Endodermal cell (in vitro differentiated cells): ENCODE measurements at regions not wholly inside any gene's neighbourhood (a gene's known extent, or its start where the extent isn't known, plus 50 kb on each side); places are given as distances from the start of the nearest gene placed in this dataset.

ENCODE experiments used
- DNase-seq: peaks from one replicate; pipeline ENCODE4 v3.0.0-alpha.2; 2017
- H3K27ac ChIP-seq: 2 replicates; pipeline ENCODE4 v1.5.1; 2013; ENCODE audit warnings: mild to moderate bottlenecking, low read depth, low read length, moderate library complexity
- H3K27me3 ChIP-seq: 2 replicates; pipeline ENCODE4 v1.6.1; 2013; ENCODE audit warnings: mild to moderate bottlenecking, low read length, moderate library complexity; ENCODE audit not compliant: insufficient read depth, control insufficient read depth, poor library complexity, severe bottlenecking
- H3K36me3 ChIP-seq: 2 replicates; pipeline ENCODE4 v1.7.0; 2013; ENCODE audit warnings: mild to moderate bottlenecking, low read length, moderate library complexity; ENCODE audit not compliant: control insufficient read depth, insufficient read depth
- H3K4me1 ChIP-seq: one replicate; pipeline ENCODE4 v1.7.0; 2013; ENCODE audit warnings: low read length; ENCODE audit not compliant: control insufficient read depth, insufficient read depth
- H3K4me3 ChIP-seq: 2 replicates; pipeline ENCODE4 v1.5.1; 2013; ENCODE audit warnings: mild to moderate bottlenecking, low read length, moderate library complexity
- H3K9ac ChIP-seq: 2 replicates; pipeline ENCODE4 v1.6.1; 2013; ENCODE audit warnings: mild to moderate bottlenecking, low read length, moderate library complexity; ENCODE audit not compliant: poor library complexity, severe bottlenecking; ENCODE audit errors: extremely low read depth
- H3K9me3 ChIP-seq: 2 replicates; pipeline ENCODE4 v1.6.1; 2013; ENCODE audit warnings: mild to moderate bottlenecking, low read length, moderate library complexity; ENCODE audit not compliant: control insufficient read depth
- H3K27ac Mint-ChIP-seq: 2 replicates; pipeline ENCODE4 v1.8.0; 2020; ENCODE audit warnings: mixed read lengths
- H3K27me3 Mint-ChIP-seq: 2 replicates; pipeline ENCODE4 v1.8.0; 2021; ENCODE audit warnings: mild to moderate bottlenecking, mixed read lengths; ENCODE audit not compliant: insufficient read depth
- H3K36me3 Mint-ChIP-seq: 2 replicates; pipeline ENCODE4 v1.8.0; 2020; ENCODE audit warnings: low read depth, mixed read lengths
- H3K4me1 Mint-ChIP-seq: 2 replicates; pipeline ENCODE4 v1.8.0; 2020; ENCODE audit warnings: mixed read lengths
- H3K4me3 Mint-ChIP-seq: 2 replicates; pipeline ENCODE4 v1.8.0; 2020; ENCODE audit warnings: mild to moderate bottlenecking, moderate library complexity, mixed read lengths
- H3K9me3 Mint-ChIP-seq: 2 replicates; pipeline ENCODE4 v1.8.0; 2020; ENCODE audit warnings: mild to moderate bottlenecking, mixed read lengths
- WGBS, 2 experiments: methylation state at CpG; one replicate each; pipeline versions ENCODE4 v1.1.5 to v1.1.7; 2013; ENCODE audit warnings: missing lambda C conversion rate in 2 of 2, mixed read lengths in 1 of 2; ENCODE audit not compliant: insufficient coverage in 1 of 2, insufficient read length in 1 of 2; 5-methylcytosine and 5-hydroxymethylcytosine counted together
- TF ChIP-seq, protein P1 (sequence below): fragments of 200-600 bp; sonication (generic); conservative IDR thresholded peaks from 2 replicates; pipeline ENCODE4 v1.5.0; 2021; ENCODE audit warnings: antibody characterized with exemption, mild to moderate bottlenecking

DNA sequence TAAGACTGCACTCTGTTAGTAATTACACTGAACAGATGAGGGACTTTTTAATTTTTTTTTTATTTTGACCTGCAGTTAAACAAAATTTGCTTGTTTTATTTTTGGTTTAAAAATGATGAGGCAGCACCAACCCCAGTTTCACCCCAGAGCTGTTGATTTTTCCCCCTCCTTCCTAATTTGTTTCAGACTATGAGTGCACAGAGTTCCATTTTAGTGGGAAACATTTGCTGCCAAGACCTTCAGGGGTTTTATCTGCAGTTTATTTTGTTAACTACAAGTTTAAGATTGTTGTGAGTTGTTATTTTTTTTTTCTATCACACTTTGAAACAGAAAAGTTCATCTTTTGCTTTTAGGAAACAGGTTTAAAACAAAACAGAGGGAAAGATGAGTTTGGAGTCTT, 455.9 kb upstream of the NR2F2 start:
- no peaks in the 10 kb centered on the region for H3K36me3 ChIP-seq
- no peak overlapping the region for H3K4me3 Mint-ChIP-seq
- peak overlapping the region; percentile 59 for H3K27ac ChIP-seq
- H3K27ac Mint-ChIP-seq: no peak overlapping the region
- no peaks in the 10 kb centered on the region for H3K36me3 Mint-ChIP-seq
- H3K27me3 ChIP-seq: no peaks in the 10 kb centered on the region
- no peak overlapping the region for H3K9ac ChIP-seq
- TF ChIP-seq, protein P1, sequence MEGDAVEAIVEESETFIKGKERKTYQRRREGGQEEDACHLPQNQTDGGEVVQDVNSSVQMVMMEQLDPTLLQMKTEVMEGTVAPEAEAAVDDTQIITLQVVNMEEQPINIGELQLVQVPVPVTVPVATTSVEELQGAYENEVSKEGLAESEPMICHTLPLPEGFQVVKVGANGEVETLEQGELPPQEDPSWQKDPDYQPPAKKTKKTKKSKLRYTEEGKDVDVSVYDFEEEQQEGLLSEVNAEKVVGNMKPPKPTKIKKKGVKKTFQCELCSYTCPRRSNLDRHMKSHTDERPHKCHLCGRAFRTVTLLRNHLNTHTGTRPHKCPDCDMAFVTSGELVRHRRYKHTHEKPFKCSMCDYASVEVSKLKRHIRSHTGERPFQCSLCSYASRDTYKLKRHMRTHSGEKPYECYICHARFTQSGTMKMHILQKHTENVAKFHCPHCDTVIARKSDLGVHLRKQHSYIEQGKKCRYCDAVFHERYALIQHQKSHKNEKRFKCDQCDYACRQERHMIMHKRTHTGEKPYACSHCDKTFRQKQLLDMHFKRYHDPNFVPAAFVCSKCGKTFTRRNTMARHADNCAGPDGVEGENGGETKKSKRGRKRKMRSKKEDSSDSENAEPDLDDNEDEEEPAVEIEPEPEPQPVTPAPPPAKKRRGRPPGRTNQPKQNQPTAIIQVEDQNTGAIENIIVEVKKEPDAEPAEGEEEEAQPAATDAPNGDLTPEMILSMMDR: no peak
- H3K4me1 Mint-ChIP-seq: no peaks in the 10 kb centered on the region
- no peaks in the 10 kb centered on the region for H3K4me1 ChIP-seq
- no peak for DNase-seq
- H3K9me3 ChIP-seq: no peaks in the 10 kb centered on the region
- H3K27me3 Mint-ChIP-seq: no peaks in the 10 kb centered on the region
- H3K4me3 ChIP-seq: no peak overlapping the region
- no peaks in the 10 kb centered on the region for H3K9me3 Mint-ChIP-seq

DNA sequence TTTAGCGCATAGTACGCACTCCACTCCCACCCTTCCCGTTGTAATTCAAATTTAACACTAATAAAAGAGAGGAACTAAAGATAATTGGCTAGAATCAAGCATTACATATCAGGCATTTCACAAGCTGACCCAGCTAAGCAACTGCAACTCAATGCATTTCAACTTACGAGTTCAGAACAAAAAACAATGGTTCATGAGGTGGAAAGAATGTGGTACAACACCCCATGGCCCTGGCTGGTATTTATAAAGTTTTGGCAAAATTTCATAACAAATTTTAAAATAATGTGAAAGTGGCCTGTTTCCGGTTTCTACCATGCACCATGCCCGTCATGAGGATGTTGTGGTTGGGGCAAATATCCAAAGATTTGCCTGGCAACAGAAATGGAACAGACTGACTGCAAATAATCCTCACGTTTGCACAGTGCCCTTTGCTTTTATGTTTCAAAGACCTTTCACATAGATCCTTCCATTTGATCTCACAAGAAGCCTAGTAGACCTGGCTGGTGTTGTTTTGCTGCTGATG, 455.3 kb upstream of the NR2F2 start:
- no peak for DNase-seq
- Mint-ChIP-seq H3K27me3 (no peaks in the 10 kb centered on the region), H3K27ac (no peak overlapping the region), H3K9me3 (no peaks in the 10 kb centered on the region), H3K36me3 (no peaks in the 10 kb centered on the region), H3K4me3 (no peak overlapping the region), H3K4me1 (no peaks in the 10 kb centered on the region)
- TF ChIP-seq, protein P1: no peak
- H3K9ac ChIP-seq: no peak overlapping the region
- H3K4me3 ChIP-seq: no peak overlapping the region
- H3K36me3 ChIP-seq: no peaks in the 10 kb centered on the region
- WGBS, 2 experiments: 87 to 90% methylated on average over 3 to 7 of the region's 7 CpGs
- peak overlapping the region; percentile 59 for H3K27ac ChIP-seq
- H3K27me3 ChIP-seq: no peaks in the 10 kb centered on the region
- H3K9me3 ChIP-seq: no peaks in the 10 kb centered on the region
- no peaks in the 10 kb centered on the region for H3K4me1 ChIP-seq

DNA sequence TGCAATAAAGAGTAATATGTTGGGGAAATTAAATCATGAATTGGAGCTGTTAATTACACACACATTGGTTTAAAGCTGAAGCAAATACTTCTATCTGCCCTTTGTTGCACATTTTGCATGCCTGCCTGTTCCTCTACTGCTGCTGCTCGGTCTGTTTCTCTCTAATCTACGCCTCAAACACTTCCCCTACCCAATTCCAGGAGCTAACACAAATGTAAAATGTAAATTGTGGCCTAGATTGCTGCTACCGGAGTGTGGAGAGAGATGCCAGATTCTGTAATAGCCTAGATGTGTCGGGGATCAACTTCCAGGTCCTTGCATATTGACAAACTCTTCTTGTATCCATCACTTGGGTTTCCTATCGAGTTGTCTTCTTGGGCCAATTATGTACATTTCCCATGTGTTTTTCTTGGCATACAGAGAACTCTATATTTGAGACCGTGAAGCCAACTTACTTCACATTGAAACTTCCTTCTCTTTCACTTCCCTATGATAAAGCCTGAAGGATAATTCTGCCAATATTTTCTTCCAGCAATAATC, 450.4 kb upstream of the NR2F2 start:
- no peak overlapping the region for H3K27ac Mint-ChIP-seq
- no peaks in the 10 kb centered on the region for H3K9me3 Mint-ChIP-seq
- Histone ChIP-seq H3K36me3 (no peaks in the 10 kb centered on the region), H3K9me3 (no peaks in the 10 kb centered on the region), H3K9ac (no peak overlapping the region), H3K4me3 (no peak overlapping the region), H3K27me3 (no peaks in the 10 kb centered on the region), H3K4me1 (no peaks in the 10 kb centered on the region), H3K27ac (no peak overlapping the region)
- H3K36me3 Mint-ChIP-seq: no peaks in the 10 kb centered on the region
- no peaks in the 10 kb centered on the region for H3K27me3 Mint-ChIP-seq
- TF ChIP-seq, protein P1: no peak
- peaks cover 9% of the 10 kb centered on the region for H3K4me1 Mint-ChIP-seq
- 91 to 92% methylated on average over 5 to 6 of the region's 6 CpGs for WGBS, 2 experiments
- H3K4me3 Mint-ChIP-seq: no peak overlapping the region
- DNase-seq: no peak
